GM10248 (cell line): ENCODE measurements at regions not wholly inside any gene's neighbourhood (a gene's known extent, or its start where the extent isn't known, plus 50 kb on each side); places are given as distances from the start of the nearest gene placed in this dataset.

Experiments
- CTCF ChIA-PET: fragments of 300-600 bp; sonication (Branson Sonifier 250); formaldehyde crosslinking; extraction: SDS; loops from one replicate; lab custom pipeline; 2021; ENCODE audit warnings: antibody characterized with exemption; lab: Yijun Ruan, JAX
- POLR2A ChIA-PET: fragments of 350-650 bp; sonication (Branson Sonifier 250); formaldehyde crosslinking; extraction: SDS; loops from one replicate; lab custom pipeline; 2020; ENCODE audit warnings: antibody characterized with exemption; lab: Yijun Ruan, JAX
- DNase-seq: peaks from one replicate; pipeline ENCODE4 v3.0.0; 2012; ENCODE audit errors: extremely low spot score
- CTCF ChIP-seq: IDR thresholded peaks from 2 replicates; pipeline ENCODE4 v1.5.1; 2012; ENCODE audit warnings: mild to moderate bottlenecking, low read depth; ENCODE audit errors: extremely low read depth, missing control alignments, control extremely low read depth

DNA sequence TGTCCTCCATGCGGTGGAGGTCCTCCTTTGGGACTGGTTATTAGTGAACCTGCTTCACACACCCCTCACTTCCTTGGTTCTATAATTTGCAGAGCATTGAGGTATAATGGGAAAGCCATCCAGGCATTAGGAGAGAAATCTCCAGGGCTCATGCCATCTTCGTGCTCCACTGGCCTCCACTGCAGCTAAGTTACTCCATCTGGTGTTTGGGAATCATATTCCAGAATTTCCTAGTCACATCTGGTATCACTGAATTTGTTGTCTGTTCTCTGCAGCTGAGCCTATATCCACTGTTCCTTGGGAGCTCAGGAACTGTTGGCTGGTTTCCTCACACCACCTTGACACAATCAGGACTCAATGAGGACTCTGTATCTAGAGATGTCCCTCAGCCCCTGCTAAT is 173.0 kb upstream of the TSHZ2 start:
- TF ChIP-seq CTCF, result no peak
- DNase-seq, result no peak
- CTCF ChIA-PET, result no interaction called here
- POLR2A ChIA-PET, result no interaction called here

- no peak for TF ChIP-seq CTCF
- POLR2A ChIA-PET, result no interaction called here
- no peak for DNase-seq
- CTCF ChIA-PET, result no interaction called here
These were observed 174.0 kb upstream of the TSHZ2 start for GRCh38 chr20:52798124-52798523.

- no peak for DNase-seq
- ChIA-PET CTCF (no interaction called here), POLR2A (no interaction called here)
- TF ChIP-seq CTCF, result no peak
These were observed 177.3 kb upstream of the TSHZ2 start for GRCh38 chr20:52794853-52795252.

- ChIA-PET POLR2A (no interaction called here), CTCF (interaction anchor here (1.0 kb wide), 1 partner anchor 16 kb away, joined by 3 read pairs; no protein-coding TSS in a partner anchor)
- no peak for TF ChIP-seq CTCF
These were observed 178.7 kb upstream of the TSHZ2 start for GRCh38 chr20:52793339-52793963.

DNA sequence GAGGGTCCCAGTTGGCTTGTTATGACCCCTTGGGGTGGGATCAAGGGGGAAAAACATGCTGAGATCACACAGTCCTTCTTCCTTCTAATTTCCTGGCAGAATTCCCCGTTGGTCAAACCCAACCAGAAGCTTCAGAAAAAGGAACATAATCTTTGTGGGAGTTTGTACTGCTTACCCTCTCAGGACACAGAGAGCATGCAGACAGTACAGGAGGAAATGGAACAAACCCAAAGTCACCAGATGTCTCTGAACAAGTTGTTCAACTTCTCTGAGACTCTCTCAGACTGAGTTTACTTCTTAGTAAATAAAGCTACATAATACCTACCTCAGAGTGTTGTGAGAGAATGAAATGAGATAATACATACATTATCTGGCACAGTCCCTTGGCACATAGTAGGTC is 181.1 kb upstream of the TSHZ2 start:
- POLR2A ChIA-PET, result no interaction called here
- no peak for TF ChIP-seq CTCF
- CTCF ChIA-PET, result no interaction called here
- no peak for DNase-seq

More at GRCh38 chr20:52793339-52793963, 178.7 kb upstream of the TSHZ2 start:
- DNase-seq, result no peak

GRCh38 chr20:52789716-52790115 is 182.4 kb upstream of the TSHZ2 start:
- ChIA-PET POLR2A (no interaction called here), CTCF (no interaction called here)
- no peak for DNase-seq
- TF ChIP-seq CTCF, result no peak
